ENCODE measurements at regions not wholly inside any gene's neighbourhood (a gene's known extent, or its start where the extent isn't known, plus 50 kb on each side); places are given as distances from the start of the nearest gene placed in this dataset.
"Not testable (repeated sequence)": the region's sequence is repeated elsewhere in the genome, so short reads cannot be mapped to it uniquely, and the experiment has no call there.

- Histone ChIP-seq H3F3A (ENCODE audit: insufficient read depth) (no peaks in the 10 kb centered on the region), H2AFZ (no peak overlapping the region), H3K4me2 (ENCODE audit: unreplicated experiment) (no peak overlapping the region), H4K20me1 (ENCODE audit: insufficient read depth) (no peaks in the 10 kb centered on the region), H3K27me3 (replicated peaks; ENCODE audit: insufficient read depth) (no peaks in the 10 kb centered on the region), H3K9ac (no peak overlapping the region), H3K9me2 (ENCODE audit: insufficient read depth) (no peaks in the 10 kb centered on the region), H3K4me3 (no peak overlapping the region), H3K27ac (no peak overlapping the region), H3K4me1 (ENCODE audit: insufficient read depth) (no peaks in the 10 kb centered on the region), H3K9me3 (ENCODE audit: low read depth) (no peaks in the 10 kb centered on the region), H3K79me2 (ENCODE audit: insufficient read depth) (no peaks in the 10 kb centered on the region), H3K36me3 (ENCODE audit: low read depth) (no peaks in the 10 kb centered on the region)
- WGBS, 2 experiments (ENCODE audit: low coverage in 1 of 2, low lambda C conversion rate in 2 of 2, missing lambda C conversion rate in 2 of 2) = 39 to 47% methylated on average over 3 of the region's 3 CpGs
- TF ChIP-seq EZH2 (IDR thresholded peaks at IDR 0.05; ENCODE audit: insufficient read depth, poor library complexity, severe bottlenecking) (no peak), EZH2phosphoT487 (IDR thresholded peaks at IDR 0.05; ENCODE audit: insufficient read depth, low read depth) (no peak)
- in situ Hi-C loops (cut with MboI) = no loop called here
- no peak for DNase-seq
These were observed 102.7 kb upstream of the DPH5 start for GRCh38 chr1:101128211-101128727.

GRCh38 chr1:101124405-101124804 is 98.8 kb upstream of the DPH5 start:
- Histone ChIP-seq H3K9me2 (ENCODE audit: insufficient read depth) (no peaks in the 10 kb centered on the region), H3K9ac (no peak overlapping the region), H3K9me3 (ENCODE audit: low read depth) (no peaks in the 10 kb centered on the region), H3K4me1 (ENCODE audit: insufficient read depth) (no peaks in the 10 kb centered on the region), H2AFZ (no peak overlapping the region), H3K4me2 (ENCODE audit: unreplicated experiment) (no peak overlapping the region), H3K4me3 (no peak overlapping the region), H3K79me2 (ENCODE audit: insufficient read depth) (no peaks in the 10 kb centered on the region), H3F3A (ENCODE audit: insufficient read depth) (no peaks in the 10 kb centered on the region), H3K27me3 (replicated peaks; ENCODE audit: insufficient read depth) (no peaks in the 10 kb centered on the region), H3K36me3 (ENCODE audit: low read depth) (no peaks in the 10 kb centered on the region), H3K27ac (no peak overlapping the region), H4K20me1 (ENCODE audit: insufficient read depth) (no peaks in the 10 kb centered on the region)
- no peak for TF ChIP-seq EZH2 (IDR thresholded peaks at IDR 0.05; ENCODE audit: insufficient read depth, poor library complexity, severe bottlenecking)
- no peak for TF ChIP-seq EZH2phosphoT487 (IDR thresholded peaks at IDR 0.05; ENCODE audit: insufficient read depth, low read depth)
- in situ Hi-C loops (cut with MboI) = no loop called here
- 72 to 85% methylated on average over 2 of the region's 2 CpGs for WGBS, 2 experiments (ENCODE audit: low coverage in 1 of 2, low lambda C conversion rate in 2 of 2, missing lambda C conversion rate in 2 of 2)
- no peak for DNase-seq

- WGBS, 2 experiments (ENCODE audit: low coverage in 1 of 2, low lambda C conversion rate in 2 of 2, missing lambda C conversion rate in 2 of 2) = 68 to 69% methylated on average over 4 of the region's 4 CpGs
- in situ Hi-C loops (cut with MboI); H2AFZ ChIP-seq; H3K4me1 ChIP-seq (ENCODE audit: insufficient read depth); H4K20me1 ChIP-seq (ENCODE audit: insufficient read depth); DNase-seq; H3K4me2 ChIP-seq (ENCODE audit: unreplicated experiment); H3K4me3 ChIP-seq; H3K9ac ChIP-seq; H3K9me2 ChIP-seq (ENCODE audit: insufficient read depth); H3K27ac ChIP-seq; H3F3A ChIP-seq (ENCODE audit: insufficient read depth); H3K36me3 ChIP-seq (ENCODE audit: low read depth); H3K79me2 ChIP-seq (ENCODE audit: insufficient read depth); H3K27me3 ChIP-seq (replicated peaks; ENCODE audit: insufficient read depth); H3K9me3 ChIP-seq (ENCODE audit: low read depth): not testable (repeated sequence)
These were observed 98.3 kb upstream of the DPH5 start for GRCh38 chr1:101123904-101124303.

- no peak overlapping the region for H2AFZ ChIP-seq
- in situ Hi-C loops (cut with MboI) = no loop called here
- no peaks in the 10 kb centered on the region for H3K9me2 ChIP-seq (ENCODE audit: insufficient read depth)
- H3K4me1 ChIP-seq (ENCODE audit: insufficient read depth) = no peaks in the 10 kb centered on the region
- H3K4me3 ChIP-seq = no peak overlapping the region
- DNase-seq = no peak
- H3K79me2 ChIP-seq (ENCODE audit: insufficient read depth) = no peaks in the 10 kb centered on the region
- H3K4me2 ChIP-seq (ENCODE audit: unreplicated experiment) = no peak overlapping the region
- 78 to 82% methylated on average over 8 of the region's 8 CpGs for WGBS, 2 experiments (ENCODE audit: low coverage in 1 of 2, low lambda C conversion rate in 2 of 2, missing lambda C conversion rate in 2 of 2)
- H3K9me3 ChIP-seq (ENCODE audit: low read depth) = no peaks in the 10 kb centered on the region
- no peaks in the 10 kb centered on the region for H3K27me3 ChIP-seq (replicated peaks; ENCODE audit: insufficient read depth)
- H3K36me3 ChIP-seq (ENCODE audit: low read depth) = no peaks in the 10 kb centered on the region
- H3K9ac ChIP-seq = no peak overlapping the region
- no peak overlapping the region for H3K27ac ChIP-seq
- H3F3A ChIP-seq (ENCODE audit: insufficient read depth) = no peaks in the 10 kb centered on the region
- TF ChIP-seq EZH2phosphoT487 (IDR thresholded peaks at IDR 0.05; ENCODE audit: insufficient read depth, low read depth) = no peak
- no peak for TF ChIP-seq EZH2 (IDR thresholded peaks at IDR 0.05; ENCODE audit: insufficient read depth, poor library complexity, severe bottlenecking)
- no peaks in the 10 kb centered on the region for H4K20me1 ChIP-seq (ENCODE audit: insufficient read depth)
These were observed 97.0 kb upstream of the DPH5 start for GRCh38 chr1:101122452-101123166.

DNA sequence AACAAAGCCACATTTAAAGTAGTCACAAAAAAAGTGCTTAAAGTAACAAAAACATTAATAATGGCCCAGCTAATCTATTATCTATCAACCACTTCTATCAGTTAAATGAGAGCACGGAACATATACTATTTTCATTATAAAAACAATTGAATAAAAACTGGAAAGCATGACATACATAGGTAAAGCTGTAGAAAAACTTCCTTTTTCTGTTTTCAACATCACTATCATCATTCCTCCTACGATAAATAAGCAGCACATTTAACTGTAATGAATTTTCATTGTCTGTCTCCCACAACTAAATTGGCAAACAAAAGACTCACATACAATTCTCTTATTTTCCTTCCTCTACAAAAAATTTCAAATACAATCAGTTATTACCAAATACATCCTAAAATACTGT is 96.4 kb upstream of the DPH5 start:
- 81 to 89% methylated on average over 2 of the region's 2 CpGs for WGBS, 2 experiments (ENCODE audit: low coverage in 1 of 2, low lambda C conversion rate in 2 of 2, missing lambda C conversion rate in 2 of 2)
- no peaks in the 10 kb centered on the region for H3K9me2 ChIP-seq (ENCODE audit: insufficient read depth)
- in situ Hi-C loops (cut with MboI) = no loop called here

More for the DNA sequence above, 96.4 kb upstream of the DPH5 start:
- Histone ChIP-seq H2AFZ (no peak overlapping the region), H3K4me1 (ENCODE audit: insufficient read depth) (no peaks in the 10 kb centered on the region), H3K4me2 (ENCODE audit: unreplicated experiment) (no peak overlapping the region), H3K36me3 (ENCODE audit: low read depth) (no peaks in the 10 kb centered on the region), H3F3A (ENCODE audit: insufficient read depth) (no peaks in the 10 kb centered on the region), H4K20me1 (ENCODE audit: insufficient read depth) (no peaks in the 10 kb centered on the region), H3K27ac (no peak overlapping the region), H3K4me3 (no peak overlapping the region), H3K9ac (no peak overlapping the region), H3K27me3 (replicated peaks; ENCODE audit: insufficient read depth) (no peaks in the 10 kb centered on the region), H3K9me3 (ENCODE audit: low read depth) (no peaks in the 10 kb centered on the region), H3K79me2 (ENCODE audit: insufficient read depth) (no peaks in the 10 kb centered on the region)
- no peak for DNase-seq
- no peak for TF ChIP-seq EZH2phosphoT487 (IDR thresholded peaks at IDR 0.05; ENCODE audit: insufficient read depth, low read depth)
- no peak for TF ChIP-seq EZH2 (IDR thresholded peaks at IDR 0.05; ENCODE audit: insufficient read depth, poor library complexity, severe bottlenecking)

Measured in GM23248 (cell line).